ENCODE measurements at regions not wholly inside any gene's neighbourhood (a gene's known extent, or its start where the extent isn't known, plus 50 kb on each side); places are given as distances from the start of the nearest gene placed in this dataset.

- no peak for TF ChIP-seq RAD51 (IDR thresholded peaks at IDR 0.05; ENCODE audit: borderline replicate concordance, low read depth)
- no peak for TF ChIP-seq TEAD1 (CRISPR knock-in tag; IDR thresholded peaks at IDR 0.05)
- no peak for TF ChIP-seq ETV5 (CRISPR knock-in tag; IDR thresholded peaks at IDR 0.05; ENCODE audit: low read depth)
- TF ChIP-seq TFAP4 (CRISPR knock-in tag; IDR thresholded peaks at IDR 0.05; ENCODE audit: borderline replicate concordance): no peak
- TF ChIP-seq ZBTB7A (IDR thresholded peaks at IDR 0.05; ENCODE audit: borderline replicate concordance, control insufficient read depth, low read depth, low read length): no peak
- no peak for TF ChIP-seq ZNF316 (IDR thresholded peaks at IDR 0.05)
- TF ChIP-seq RBFOX2 (IDR thresholded peaks at IDR 0.05; ENCODE audit: low read depth, low read length): no peak
- TF ChIP-seq ARHGAP35 (IDR thresholded peaks at IDR 0.05; ENCODE audit: partially characterized antibody): no peak
- no peak for TF ChIP-seq ZNF696 (CRISPR knock-in tag; conservative IDR thresholded peaks at IDR 0.05)
Measured at GRCh38 chr14:38704220-38704619, 398.8 kb downstream of the SEC23A start (continued).

- WGBS (ENCODE audit: insufficient coverage, low coverage, missing lambda C conversion rate): 3% methylated on average over 3 of the region's 3 CpGs
- TF ChIP-seq ELF1 (tag; IDR thresholded peaks at IDR 0.05): no peak
- no peak for TF ChIP-seq ETV1 (tag; conservative IDR thresholded peaks at IDR 0.05; ENCODE audit: low read depth)
- TF ChIP-seq ASH1L (IDR thresholded peaks at IDR 0.05; ENCODE audit: borderline replicate concordance, low read depth, partially characterized antibody): no peak
- TF ChIP-seq SMARCA4 (IDR thresholded peaks at IDR 0.05): no peak
- no peak for TF ChIP-seq SAP30 (IDR thresholded peaks at IDR 0.05; ENCODE audit: borderline replicate concordance, insufficient read depth, low read depth, low read length, poor library complexity, severe bottlenecking)
- no peak for TF ChIP-seq PHTF2 (CRISPR knock-in tag; IDR thresholded peaks at IDR 0.05)
- TF ChIP-seq CHD4 (IDR thresholded peaks at IDR 0.05; ENCODE audit: insufficient read depth, insufficient replicate concordance, low read depth, low read length, poor library complexity, severe bottlenecking): no peak
- TF ChIP-seq FIP1L1 (IDR thresholded peaks at IDR 0.05; ENCODE audit: low read depth, low read length, poor library complexity, severe bottlenecking): no peak
- TF ChIP-seq ZNF277 (CRISPR knock-in tag; IDR thresholded peaks at IDR 0.05; ENCODE audit: borderline replicate concordance): no peak
- TF ChIP-seq SMAD1 (IDR thresholded peaks at IDR 0.05; ENCODE audit: low read depth, low read length, partially characterized antibody): no peak
- no peak for TF ChIP-seq POLR2G (IDR thresholded peaks at IDR 0.05; ENCODE audit: low read depth, low read length)
- no peak for TF ChIP-seq FOS (IDR thresholded peaks at IDR 0.05; ENCODE audit: extremely low read depth, insufficient read length)
- TF ChIP-seq RHOXF2B (CRISPR knock-in tag; conservative IDR thresholded peaks at IDR 0.05): no peak
- no peak for TF ChIP-seq STAT5A (IDR thresholded peaks at IDR 0.05; ENCODE audit: borderline replicate concordance, low read length)
Measured at GRCh38 chr14:38696925-38697324, 406.1 kb downstream of the SEC23A start.

More at GRCh38 chr14:38696925-38697324, 406.1 kb downstream of the SEC23A start:
- H3K9ac ChIP-seq (ENCODE audit: insufficient read depth in 1 of 2, low read depth in 2 of 2, low read length in 2 of 2): no peak overlapping the region
- FAIRE-seq (no peak), ATAC-seq (no peak), DNase-seq (ENCODE audit: extremely low read depth in 1 of 4, low spot score in 3 of 4) (no peak)
- POLR2A ChIA-PET: no interaction called here
- no peak overlapping the region for H2AFZ ChIP-seq (ENCODE audit: low read depth, low read length)
- no peaks in the 10 kb centered on the region for H3K4me1 ChIP-seq (replicated peaks in 1 of 2; ENCODE audit: control insufficient read depth in 2 of 2, insufficient read depth in 2 of 2, low read length in 2 of 2)
- H3K27ac ChIP-seq (ENCODE audit: extremely low read depth, low read depth, low read length): no peak overlapping the region
- no peaks in the 10 kb centered on the region for H3K36me3 ChIP-seq (ENCODE audit: control insufficient read depth, insufficient read depth, low read length)
- H3K4me3 ChIP-seq: no peak overlapping the region
- intact Hi-C loops (cut with micrococcal nuclease): no loop called here
- H3K79me2 ChIP-seq (ENCODE audit: control insufficient read depth, insufficient read depth, low read length): no peaks in the 10 kb centered on the region
- in situ Hi-C loops (cut with MboI): no loop called here
- H3K27me3 ChIP-seq (ENCODE audit: control insufficient read depth in 2 of 2, insufficient read depth in 2 of 2, low read length in 2 of 2): no peaks in the 10 kb centered on the region
- BruUV-seq (replicated peaks): no TSS peak
- no peak overlapping the region for H3K4me2 ChIP-seq (ENCODE audit: insufficient read depth, low read length)
- H3K9me3 ChIP-seq (replicated peaks; ENCODE audit: control insufficient read depth, insufficient read depth, low read depth, low read length): no peaks in the 10 kb centered on the region
- H4K20me1 ChIP-seq (replicated peaks; ENCODE audit: control insufficient read depth, insufficient read depth, low read length): no peaks in the 10 kb centered on the region
- no peaks in the 10 kb centered on the region for H3K9me1 ChIP-seq (ENCODE audit: control insufficient read depth, insufficient read depth, low read length)
- CTCF ChIA-PET (ENCODE audit: low intra/inter-chr PET ratio): no interaction called here
